LoVo (cell line): ENCODE measurements at regions not wholly inside any gene's neighbourhood (a gene's known extent, or its start where the extent isn't known, plus 50 kb on each side); places are given as distances from the start of the nearest gene placed in this dataset.
"Not testable (repeated sequence)": the region's sequence is repeated elsewhere in the genome, so short reads cannot be mapped to it uniquely, and the experiment has no call there.

Experiments used
- DNase-seq: peaks from one replicate; pipeline ENCODE4 v3.0.0-alpha.2; 2016; ENCODE audit warnings: low spot score

- no peak for DNase-seq
Observed at GRCh38 chr10:3959370-3960325, 174.6 kb upstream of the KLF6 start.

GRCh38 chr10:3958472-3958996, 173.5 kb upstream of the KLF6 start:
- no peak for DNase-seq

GRCh38 chr10:3955955-3956617, 171.1 kb upstream of the KLF6 start:
- DNase-seq = no peak

GRCh38 chr10:3955493-3955892, 170.5 kb upstream of the KLF6 start:
- DNase-seq = no peak

- no peak for DNase-seq
Observed at GRCh38 chr10:3954615-3955014, 169.6 kb upstream of the KLF6 start.

GRCh38 chr10:3954007-3954406, 169.0 kb upstream of the KLF6 start:
- not testable (repeated sequence) for DNase-seq

- no peak for DNase-seq
Observed at GRCh38 chr10:3951993-3952392, 167.0 kb upstream of the KLF6 start.

- DNase-seq = no peak
Observed at GRCh38 chr10:3950676-3951275, 165.8 kb upstream of the KLF6 start.

- no peak for DNase-seq
Observed at GRCh38 chr10:3949711-3950110, 164.7 kb upstream of the KLF6 start.

- DNase-seq = no peak
Observed at GRCh38 chr10:3948843-3949242, 163.8 kb upstream of the KLF6 start.

GRCh38 chr10:3946234-3947229, 161.5 kb upstream of the KLF6 start:
- DNase-seq = no peak

- DNase-seq = no peak
Observed at GRCh38 chr10:3945026-3945425, 160.0 kb upstream of the KLF6 start.

GRCh38 chr10:3944591-3944990, 159.6 kb upstream of the KLF6 start:
- DNase-seq = no peak

GRCh38 chr10:3943695-3944257, 158.8 kb upstream of the KLF6 start:
- DNase-seq = no peak

GRCh38 chr10:3942937-3943489, 158.0 kb upstream of the KLF6 start:
- DNase-seq = no peak

- DNase-seq = no peak
Observed at GRCh38 chr10:3941676-3942075, 156.7 kb upstream of the KLF6 start.

- no peak for DNase-seq
Observed at GRCh38 chr10:3936422-3937040, 151.5 kb upstream of the KLF6 start.

- DNase-seq = peak; percentile 66
Observed at GRCh38 chr10:3935933-3936359, 150.9 kb upstream of the KLF6 start.

- DNase-seq = peak; percentile 15
Observed at GRCh38 chr10:3935141-3935540, 150.1 kb upstream of the KLF6 start.

- DNase-seq = no peak
Observed at GRCh38 chr10:3933733-3934132, 148.7 kb upstream of the KLF6 start.
